ENCODE measurements at regions not wholly inside any gene's neighbourhood (a gene's known extent, or its start where the extent isn't known, plus 50 kb on each side); places are given as distances from the start of the nearest gene placed in this dataset.
"Not testable (repeated sequence)": the region's sequence is repeated elsewhere in the genome, so short reads cannot be mapped to it uniquely, and the experiment has no call there.

DNA sequence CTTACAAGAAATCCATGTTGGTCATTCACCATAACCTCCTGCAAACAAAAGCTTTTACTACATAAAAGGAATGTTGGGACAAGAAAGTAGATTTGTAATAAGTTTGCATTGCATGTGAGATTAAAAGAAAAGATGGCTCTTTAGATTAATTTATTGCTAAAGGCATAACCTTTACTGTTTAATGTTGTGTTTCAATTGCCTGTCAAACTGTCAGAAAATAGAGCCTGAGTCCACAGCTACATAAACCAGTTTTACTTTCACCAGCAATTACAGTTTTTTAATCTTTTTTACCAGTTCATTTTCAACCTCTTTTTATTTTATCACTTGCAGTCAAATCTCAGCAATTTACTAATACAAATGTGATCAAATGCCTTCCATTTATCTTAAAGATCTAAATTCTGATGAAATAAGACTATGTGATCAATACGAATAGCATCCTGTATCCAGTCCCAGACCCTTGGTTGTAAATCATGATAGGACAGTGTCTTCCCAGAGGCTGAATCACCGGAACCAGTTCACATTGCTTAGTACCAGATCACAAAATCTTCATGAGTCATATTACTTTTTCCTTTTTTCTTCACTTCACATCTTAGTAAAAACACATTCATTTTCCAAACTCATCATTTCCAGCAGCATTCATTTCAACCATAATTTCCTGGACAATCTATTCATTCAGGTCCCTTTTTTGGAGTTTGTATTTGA lies 95.4 kb upstream of the FRG1 start:
- no peak for TF ChIP-seq ZNF48 (tag by site-specific recombination; IDR thresholded peaks at IDR 0.05)
- TF ChIP-seq ZNF513 (tag by site-specific recombination; IDR thresholded peaks at IDR 0.05), result no peak
- TF ChIP-seq ZNF175 (tag by site-specific recombination; IDR thresholded peaks at IDR 0.05), result no peak
- TF ChIP-seq SP3 (tag by site-specific recombination; IDR thresholded peaks at IDR 0.05), result no peak
- TF ChIP-seq ZNF660 (tag by site-specific recombination; IDR thresholded peaks at IDR 0.05), result no peak
- no peak for TF ChIP-seq ZNF37A (tag by site-specific recombination; IDR thresholded peaks at IDR 0.05)
- TF ChIP-seq ZSCAN16 (tag by site-specific recombination; IDR thresholded peaks at IDR 0.05), result no peak
- TF ChIP-seq ZNF335 (tag by site-specific recombination; conservative IDR thresholded peaks at IDR 0.05), result no peak
- TF ChIP-seq ZNF292 (tag by site-specific recombination; IDR thresholded peaks at IDR 0.05; ENCODE audit: borderline replicate concordance, low read depth), result no peak
- TF ChIP-seq MZF1 (tag by site-specific recombination; IDR thresholded peaks at IDR 0.05; ENCODE audit: borderline replicate concordance), result no peak
- TF ChIP-seq YY2 (tag by site-specific recombination; IDR thresholded peaks at IDR 0.05), result no peak
- no peak for TF ChIP-seq ZSCAN18 (tag by site-specific recombination; IDR thresholded peaks at IDR 0.05)
- TF ChIP-seq, protein P1, sequence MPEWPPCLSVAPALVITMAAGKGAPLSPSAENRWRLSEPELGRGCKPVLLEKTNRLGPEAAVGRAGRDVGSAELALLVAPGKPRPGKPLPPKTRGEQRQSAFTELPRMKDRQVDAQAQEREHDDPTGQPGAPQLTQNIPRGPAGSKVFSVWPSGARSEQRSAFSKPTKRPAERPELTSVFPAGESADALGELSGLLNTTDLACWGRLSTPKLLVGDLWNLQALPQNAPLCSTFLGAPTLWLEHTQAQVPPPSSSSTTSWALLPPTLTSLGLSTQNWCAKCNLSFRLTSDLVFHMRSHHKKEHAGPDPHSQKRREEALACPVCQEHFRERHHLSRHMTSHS (tag by site-specific recombination; IDR thresholded peaks at IDR 0.05), result no peak
- TF ChIP-seq ZEB2 (tag by site-specific recombination; IDR thresholded peaks at IDR 0.05), result no peak
- TF ChIP-seq ZNF2 (tag by site-specific recombination; IDR thresholded peaks at IDR 0.05), result no peak
- TF ChIP-seq GLIS2 (tag by site-specific recombination; IDR thresholded peaks at IDR 0.05), result no peak
- no peak for TF ChIP-seq ZNF133 (tag by site-specific recombination; IDR thresholded peaks at IDR 0.05)
- TF ChIP-seq ELK4 (IDR thresholded peaks at IDR 0.05; ENCODE audit: borderline replicate concordance, low read depth, low read length), result no peak
- no peak for TF ChIP-seq ATF2 (tag by site-specific recombination; IDR thresholded peaks at IDR 0.05; ENCODE audit: low read depth)
- Histone ChIP-seq H3K4me3 (ENCODE audit: low read depth, low read length) (no peak overlapping the region), H3K4me1 (ENCODE audit: control insufficient read depth, insufficient read depth, low read length) (no peaks in the 10 kb centered on the region), H3K9me3 (ENCODE audit: control insufficient read depth, insufficient read depth, low read depth, low read length) (no peaks in the 10 kb centered on the region), H3K36me3 (ENCODE audit: control insufficient read depth in 2 of 2, insufficient read depth in 1 of 2, low read length in 2 of 2) (no peaks in the 10 kb centered on the region), H3K27ac (ENCODE audit: extremely low read depth, low read depth, low read length) (no peak overlapping the region)
- ChIA-PET CTCF (no interaction called here), POLR2A (no interaction called here)

DNA sequence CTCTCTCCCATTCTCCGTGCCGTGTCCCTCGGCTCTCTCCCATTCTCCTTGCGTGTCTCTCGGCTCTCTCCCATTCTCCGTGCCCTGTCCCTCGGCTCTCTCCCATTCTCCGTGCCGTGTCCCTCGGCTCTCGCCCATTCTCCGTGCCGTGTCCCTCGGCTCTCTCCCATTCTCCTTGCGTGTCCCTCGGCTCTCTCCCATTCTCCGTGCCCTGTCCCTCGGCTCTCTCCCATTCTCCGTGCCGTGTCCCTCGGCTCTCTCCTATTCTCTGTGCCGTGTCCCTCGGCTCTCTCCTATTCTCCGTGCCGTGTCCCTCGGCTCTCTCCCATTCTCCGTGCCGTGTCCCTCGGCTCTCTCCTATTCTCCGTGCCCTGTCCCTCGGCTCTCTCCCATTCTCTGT lies 94.6 kb upstream of the FRG1 start:
- POLR2A ChIA-PET, result not testable (repeated sequence)

DNA sequence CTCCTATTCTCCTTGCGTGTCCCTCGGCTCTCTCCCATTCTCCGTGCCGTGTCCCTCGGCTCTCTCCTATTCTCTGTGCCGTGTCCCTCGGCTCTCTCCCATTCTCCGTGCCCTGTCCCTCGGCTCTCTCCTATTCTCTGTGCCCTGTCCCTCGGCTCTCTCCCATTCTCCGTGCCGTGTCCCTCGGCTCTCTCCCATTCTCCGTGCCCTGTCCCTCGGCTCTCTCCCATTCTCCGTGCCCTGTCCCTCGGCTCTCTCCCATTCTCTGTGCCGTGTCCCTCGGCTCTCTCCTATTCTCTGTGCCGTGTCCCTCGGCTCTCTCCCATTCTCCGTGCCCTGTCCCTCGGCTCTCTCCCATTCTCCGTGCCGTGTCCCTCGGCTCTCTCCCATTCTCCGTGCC lies 94.1 kb upstream of the FRG1 start:
- H3K9me3 ChIP-seq (ENCODE audit: control insufficient read depth, insufficient read depth, low read depth, low read length); H3K36me3 ChIP-seq (ENCODE audit: control insufficient read depth in 2 of 2, insufficient read depth in 1 of 2, low read length in 2 of 2); CTCF ChIA-PET; POLR2A ChIA-PET; H3K27ac ChIP-seq (ENCODE audit: extremely low read depth, low read depth, low read length); H3K4me1 ChIP-seq (ENCODE audit: control insufficient read depth, insufficient read depth, low read length); H3K4me3 ChIP-seq (ENCODE audit: low read depth, low read length): not testable (repeated sequence)

More for the DNA sequence above, 94.6 kb upstream of the FRG1 start:
- H3K4me1 ChIP-seq (ENCODE audit: control insufficient read depth, insufficient read depth, low read length); H3K9me3 ChIP-seq (ENCODE audit: control insufficient read depth, insufficient read depth, low read depth, low read length); H3K27ac ChIP-seq (ENCODE audit: extremely low read depth, low read depth, low read length); CTCF ChIA-PET; H3K4me3 ChIP-seq (ENCODE audit: low read depth, low read length); H3K36me3 ChIP-seq (ENCODE audit: control insufficient read depth in 2 of 2, insufficient read depth in 1 of 2, low read length in 2 of 2): not testable (repeated sequence)

DNA sequence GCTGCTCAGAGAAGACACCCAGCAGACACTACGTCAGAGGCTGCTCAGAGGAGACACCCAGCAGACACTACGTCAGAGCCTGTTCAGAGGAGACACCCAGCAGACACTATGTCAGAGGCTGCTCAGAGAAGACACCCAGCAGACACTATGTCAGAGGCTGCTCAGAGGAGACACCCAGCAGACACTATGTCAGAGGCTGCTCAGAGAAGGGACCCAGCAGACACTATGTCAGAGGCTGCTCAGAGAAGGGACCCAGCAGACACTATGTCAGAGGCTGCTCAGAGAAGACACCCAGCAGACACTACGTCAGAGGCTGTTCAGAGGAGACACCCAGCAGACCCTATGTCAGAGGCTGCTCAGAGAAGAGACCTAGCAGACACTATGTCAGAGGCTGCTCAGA lies 92.0 kb upstream of the FRG1 start:
- H3K4me3 ChIP-seq (ENCODE audit: low read depth, low read length); H3K9me3 ChIP-seq (ENCODE audit: control insufficient read depth, insufficient read depth, low read depth, low read length); H3K36me3 ChIP-seq (ENCODE audit: control insufficient read depth in 2 of 2, insufficient read depth in 1 of 2, low read length in 2 of 2); H3K27ac ChIP-seq (ENCODE audit: extremely low read depth, low read depth, low read length); POLR2A ChIA-PET; CTCF ChIA-PET; H3K4me1 ChIP-seq (ENCODE audit: control insufficient read depth, insufficient read depth, low read length): not testable (repeated sequence)
